NCI-H82 (cell line): ENCODE measurements at regions not wholly inside any gene's neighbourhood (a gene's known extent, or its start where the extent isn't known, plus 50 kb on each side); places are given as distances from the start of the nearest gene placed in this dataset.
"Not testable (repeated sequence)": the region's sequence is repeated elsewhere in the genome, so short reads cannot be mapped to it uniquely, and the experiment has no call there.

Experiments used
- DNase-seq: peaks from one replicate; lab custom pipeline; 2025; lab: John Stamatoyannopoulos, UW

DNA sequence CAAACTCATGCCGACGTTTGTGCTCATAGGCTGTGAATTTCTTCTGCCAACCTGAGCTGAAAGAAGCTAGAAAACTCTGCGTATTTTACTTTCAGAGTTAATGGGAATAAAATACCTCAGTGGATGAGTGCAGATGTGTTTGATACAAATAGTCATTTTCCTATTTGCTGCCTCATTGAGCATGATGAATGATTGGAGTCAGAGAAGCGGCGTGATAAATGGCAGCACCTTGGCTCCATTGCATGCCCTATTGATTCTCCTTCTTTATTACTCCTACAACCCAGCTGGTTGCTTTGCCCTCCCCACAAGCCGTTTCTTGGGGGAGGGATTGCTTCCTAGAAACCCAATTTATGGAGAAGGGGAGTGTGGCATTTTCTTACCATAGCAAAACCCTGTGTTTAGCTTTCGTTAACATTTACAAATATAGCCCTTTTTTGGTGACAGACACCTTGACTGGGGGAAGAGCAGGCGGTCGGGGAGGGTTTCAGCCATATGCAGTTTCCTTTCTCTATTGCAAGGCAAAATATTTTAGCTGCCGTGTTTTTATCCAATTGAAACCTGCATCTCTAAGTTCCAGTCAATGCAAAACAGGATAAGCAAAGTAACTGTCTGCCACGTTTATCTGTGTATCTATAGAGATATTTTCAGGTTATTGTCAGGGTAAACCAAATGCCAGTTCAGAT lies 93.1 kb upstream of the TBCA start:
- DNase-seq = no peak

DNA sequence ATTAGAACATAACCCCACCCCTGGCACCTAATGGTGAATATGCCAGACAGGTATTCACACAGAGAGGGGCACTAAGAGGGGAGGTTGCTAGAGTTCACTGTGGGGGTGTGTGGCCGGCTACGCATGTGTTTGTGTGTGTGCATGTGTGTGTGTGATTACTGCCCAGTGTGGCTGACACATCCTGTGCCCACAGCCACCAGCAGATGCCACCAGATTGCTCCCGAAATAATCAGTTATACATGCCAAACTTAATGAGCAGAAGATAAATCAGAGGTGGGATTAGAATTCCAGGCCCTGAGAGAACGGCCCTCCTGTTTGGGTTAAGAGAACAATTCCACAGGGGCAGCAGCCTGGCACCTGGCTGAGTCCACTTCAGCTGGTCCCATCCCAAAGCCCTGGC lies 91.8 kb upstream of the TBCA start:
- DNase-seq = peak; percentile 26

DNA sequence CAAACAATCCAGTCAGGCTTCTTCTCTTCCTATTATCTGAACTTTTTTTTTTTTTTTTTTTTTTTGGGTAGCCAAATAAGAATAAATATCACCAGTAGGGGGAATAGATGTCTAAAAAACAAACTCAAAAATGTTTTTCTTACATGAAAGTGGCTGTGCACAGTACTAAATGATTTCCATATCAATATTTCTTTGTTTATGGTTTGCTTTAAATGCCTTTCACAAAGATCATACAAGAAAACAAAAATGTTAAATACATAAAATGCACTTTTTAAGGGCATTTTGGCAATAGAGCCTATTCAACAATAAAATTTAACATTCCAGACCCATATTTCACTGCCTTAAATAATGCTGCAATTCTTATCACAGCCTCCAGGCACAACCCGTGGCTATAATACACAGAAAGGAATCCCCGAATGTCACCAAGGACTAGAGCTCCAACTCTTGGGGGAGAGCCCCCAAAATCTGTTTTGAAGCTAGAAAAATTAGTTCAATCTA lies 91.1 kb upstream of the TBCA start:
- DNase-seq = peak; percentile 10

- no peak for DNase-seq
Observed at GRCh38 chr5:77866198-77866597, 90.1 kb upstream of the TBCA start.

- no peak for DNase-seq
Observed at GRCh38 chr5:77864997-77865396, 88.9 kb upstream of the TBCA start.

- DNase-seq = no peak
Observed at GRCh38 chr5:77863181-77863580, 87.0 kb upstream of the TBCA start.

DNA sequence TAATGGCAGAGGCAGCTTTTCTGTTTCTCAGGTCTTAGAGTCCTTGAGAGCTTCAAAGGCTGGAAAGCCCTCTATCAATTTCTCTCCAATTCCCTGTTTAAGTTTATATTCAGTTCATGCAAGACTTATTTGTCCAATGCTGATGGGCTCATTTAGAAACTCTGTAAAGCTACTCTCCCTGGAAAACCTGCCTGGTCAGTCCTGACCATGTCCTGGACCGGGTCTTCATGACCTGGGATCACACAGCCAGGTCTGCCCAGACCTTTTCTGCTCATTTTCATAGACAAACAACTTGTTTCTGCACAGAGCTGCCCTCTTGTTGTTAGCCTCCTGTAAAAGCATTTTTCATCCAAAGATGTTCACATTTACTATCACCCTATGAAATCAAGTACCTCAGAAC lies 85.4 kb upstream of the TBCA start:
- no peak for DNase-seq

DNA sequence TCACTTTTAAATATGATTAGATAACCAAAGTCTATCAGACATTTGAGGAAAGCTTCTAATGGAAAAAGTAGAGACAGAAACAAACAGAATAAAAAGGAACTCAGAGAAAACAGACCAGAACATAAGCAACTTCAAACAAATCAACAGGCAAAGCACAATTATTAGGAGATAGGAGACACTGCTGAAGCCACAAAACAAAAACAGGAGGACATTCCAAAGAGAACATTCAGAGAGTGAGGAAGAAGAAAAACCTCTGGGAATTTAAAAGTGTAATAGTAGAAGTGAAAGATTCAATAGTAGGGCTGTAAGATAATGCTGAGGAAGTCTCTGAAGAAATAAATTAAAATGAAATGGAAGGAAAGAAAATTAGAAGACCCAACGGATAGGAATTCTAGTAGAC lies 83.2 kb upstream of the TBCA start:
- DNase-seq = no peak

DNA sequence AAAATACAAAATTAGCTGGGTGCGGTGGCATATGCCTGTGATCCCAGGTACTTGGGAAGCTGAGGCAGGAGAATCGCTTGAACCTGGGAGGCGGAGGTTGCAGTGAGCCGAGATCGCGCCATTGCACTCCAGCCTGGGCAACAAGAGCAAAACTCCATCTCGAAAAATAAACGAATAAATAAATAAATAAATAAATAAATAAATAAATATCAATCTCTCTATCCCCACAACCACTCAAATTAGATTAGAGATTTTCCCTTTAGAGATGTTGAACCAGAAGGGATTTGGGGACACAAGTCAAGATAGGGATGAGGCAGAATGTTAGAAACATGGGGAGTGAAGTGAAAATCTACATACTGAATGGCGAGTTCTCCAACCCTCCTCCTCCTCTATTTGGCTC lies 82.5 kb upstream of the TBCA start:
- DNase-seq = not testable (repeated sequence)

DNA sequence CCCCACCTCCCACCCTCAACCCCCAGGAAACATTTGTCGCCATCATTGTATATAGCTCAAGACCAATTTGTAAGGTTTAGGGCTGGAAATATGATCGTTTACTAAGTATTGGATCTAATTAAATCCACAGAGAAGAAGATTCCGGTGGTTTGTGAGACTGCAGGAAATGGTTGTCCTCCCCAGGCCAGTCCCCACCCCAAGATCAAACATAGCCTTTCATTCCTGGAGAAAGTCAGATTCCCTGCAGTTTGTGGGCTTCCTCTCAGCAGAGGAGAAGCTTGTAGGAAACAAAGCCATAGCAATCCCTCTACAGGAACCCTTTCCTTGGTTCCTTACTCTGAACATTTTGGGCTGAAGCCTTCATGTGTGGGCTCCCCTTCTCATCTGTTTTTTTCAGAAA lies 79.2 kb upstream of the TBCA start:
- no peak for DNase-seq

GRCh38 chr5:77853353-77853907 lies 77.3 kb upstream of the TBCA start:
- no peak for DNase-seq

- DNase-seq = peak; percentile 94
Observed at GRCh38 chr5:77852514-77853352, 76.6 kb upstream of the TBCA start.

- no peak for DNase-seq
Observed at GRCh38 chr5:77852068-77852513, 76.0 kb upstream of the TBCA start.

DNA sequence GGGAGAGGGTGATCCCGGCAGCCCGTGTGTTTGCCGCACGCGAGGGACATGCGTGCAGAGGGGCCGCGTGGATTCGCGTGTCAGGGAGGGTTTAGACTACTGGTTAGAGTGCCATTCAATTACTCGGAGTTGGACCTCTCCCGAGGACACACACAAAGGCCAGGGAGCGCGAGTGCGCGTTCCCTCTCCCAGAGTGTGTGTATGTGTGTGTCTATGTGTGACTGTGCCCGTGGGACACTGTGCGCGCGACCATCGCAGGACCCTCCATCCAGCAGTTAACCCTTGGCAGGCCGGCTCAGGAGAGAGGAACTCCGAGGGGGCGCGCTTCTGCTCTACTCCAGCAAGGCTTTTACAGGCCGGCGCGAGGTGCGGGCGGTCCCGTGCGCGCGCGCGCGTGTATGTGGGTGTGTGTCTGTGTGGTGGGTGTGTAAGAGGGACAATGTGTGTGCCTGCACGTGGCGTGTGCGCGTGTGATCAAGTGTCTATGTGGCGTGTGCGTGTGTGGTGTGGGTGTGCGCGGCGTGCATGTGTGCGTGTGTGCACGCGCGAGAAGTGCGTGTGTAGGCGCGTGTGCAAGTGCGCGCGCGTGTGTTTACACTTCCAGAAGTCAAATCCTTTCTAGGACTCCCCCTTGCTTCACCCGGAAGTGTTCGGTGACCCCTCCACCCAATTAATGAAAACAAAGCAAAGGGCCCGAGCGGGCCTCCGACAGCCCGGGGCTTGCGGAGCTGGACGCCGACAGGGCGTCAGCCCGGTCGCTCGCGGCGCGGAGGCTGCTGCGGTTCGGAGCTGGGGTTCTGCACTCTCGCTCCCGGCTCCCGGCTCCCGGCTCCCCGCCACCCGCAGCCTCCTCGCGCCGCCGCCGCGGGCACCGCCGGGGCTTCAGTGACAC lies 75.3 kb upstream of the TBCA start:
- no peak for DNase-seq

DNA sequence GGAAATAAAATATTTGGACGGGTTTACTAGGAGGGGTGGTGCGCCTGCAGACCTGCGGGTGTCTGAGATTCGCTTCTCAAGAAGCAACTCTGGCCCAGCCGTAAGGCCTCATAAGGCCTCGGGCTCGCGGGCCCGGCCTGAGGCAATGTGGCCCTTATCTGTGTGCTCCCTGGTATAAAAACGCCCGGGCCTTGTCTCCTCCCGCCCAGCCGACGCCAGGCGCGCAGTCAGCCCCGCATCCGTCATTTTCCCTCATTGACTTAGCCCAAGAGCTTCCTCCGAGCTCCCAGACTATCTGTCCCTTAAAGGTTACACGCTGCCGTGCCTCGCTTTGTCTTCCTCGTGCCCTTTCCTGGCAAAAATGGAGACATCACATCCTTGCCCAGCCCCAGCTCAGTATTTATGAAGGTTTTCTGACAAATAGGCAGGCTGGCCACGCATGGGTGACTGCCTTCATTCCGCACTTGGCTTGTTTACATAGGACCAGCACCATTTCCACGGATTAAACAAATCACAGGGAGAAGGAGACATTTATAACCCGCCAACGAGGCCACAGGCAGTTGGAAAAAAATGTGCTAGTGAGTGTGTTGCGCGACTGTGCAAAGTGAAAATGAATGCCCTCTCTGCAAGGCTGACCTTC lies 74.5 kb upstream of the TBCA start:
- DNase-seq = no peak

GRCh38 chr5:77849308-77849900 lies 73.3 kb upstream of the TBCA start:
- no peak for DNase-seq

- DNase-seq = no peak
Observed at GRCh38 chr5:77847814-77848290, 71.7 kb upstream of the TBCA start.

DNA sequence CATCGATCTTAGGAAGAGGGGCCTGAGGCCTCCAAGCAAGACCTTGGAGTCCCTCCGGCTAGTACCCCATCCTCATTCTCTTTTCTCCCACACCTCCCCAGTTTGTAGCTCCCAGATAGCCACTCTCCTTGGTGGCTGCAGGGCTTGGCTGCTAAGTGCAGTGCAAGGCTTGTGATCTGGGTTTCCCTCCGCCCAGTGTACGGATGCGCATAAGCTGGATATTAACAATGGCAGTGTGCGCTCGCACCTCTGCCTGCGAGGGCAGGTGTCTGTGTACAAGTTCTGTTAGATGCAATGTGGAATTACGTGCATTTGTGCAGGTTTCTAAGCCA lies 71.0 kb upstream of the TBCA start:
- DNase-seq = no peak

DNA sequence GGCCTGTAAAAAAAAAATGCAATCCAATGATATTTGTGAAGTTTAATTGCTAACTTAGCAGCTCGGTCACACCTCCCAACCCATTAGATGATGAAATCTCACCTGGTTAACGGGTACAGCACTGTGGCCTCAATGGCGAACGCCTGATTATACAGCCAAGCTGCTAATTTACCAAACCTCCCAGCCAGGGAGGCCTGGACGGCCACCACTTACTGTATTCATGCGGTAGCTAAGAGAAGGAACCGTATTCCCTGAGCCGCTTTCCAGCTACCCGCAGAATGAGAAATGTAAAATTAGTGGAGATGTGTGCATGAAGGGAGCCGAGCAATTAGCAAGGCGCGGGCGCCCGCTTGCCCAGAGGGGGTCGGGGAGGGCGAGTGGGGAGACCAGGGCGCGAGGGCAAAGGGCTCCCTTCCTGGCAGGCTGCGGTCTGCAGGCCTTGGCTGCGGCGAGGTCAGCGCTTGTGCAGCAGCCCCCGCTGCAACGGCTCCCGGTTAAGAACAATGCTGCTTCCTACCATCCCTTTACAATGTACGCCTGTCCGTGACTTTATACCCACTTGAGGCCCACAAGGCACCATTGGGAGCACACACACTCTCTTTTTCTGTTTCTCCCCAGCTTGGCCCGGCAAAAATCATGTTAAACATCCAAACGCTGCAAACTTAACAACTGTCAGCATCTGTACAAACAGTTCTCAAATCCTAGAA lies 70.4 kb upstream of the TBCA start:
- DNase-seq = no peak

DNA sequence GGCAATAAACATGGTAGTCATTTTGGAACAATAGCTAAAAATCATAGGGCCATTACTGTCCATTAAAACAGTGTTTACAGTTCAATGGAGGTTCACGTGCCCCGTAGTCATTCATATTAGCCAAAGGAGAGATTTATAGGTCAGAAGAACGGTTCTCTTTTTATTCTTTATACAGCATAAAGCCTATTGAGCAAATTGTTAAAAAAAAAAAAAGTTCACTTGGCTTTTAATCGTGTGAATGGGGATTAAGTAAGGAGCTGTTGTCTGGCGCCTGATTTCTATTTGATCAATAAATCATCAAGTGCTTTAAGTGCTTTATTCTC lies 69.1 kb upstream of the TBCA start:
- peak; percentile 52 for DNase-seq
